ENCODE measurements at regions not wholly inside any gene's neighbourhood (a gene's known extent, or its start where the extent isn't known, plus 50 kb on each side); places are given as distances from the start of the nearest gene placed in this dataset.

DNA sequence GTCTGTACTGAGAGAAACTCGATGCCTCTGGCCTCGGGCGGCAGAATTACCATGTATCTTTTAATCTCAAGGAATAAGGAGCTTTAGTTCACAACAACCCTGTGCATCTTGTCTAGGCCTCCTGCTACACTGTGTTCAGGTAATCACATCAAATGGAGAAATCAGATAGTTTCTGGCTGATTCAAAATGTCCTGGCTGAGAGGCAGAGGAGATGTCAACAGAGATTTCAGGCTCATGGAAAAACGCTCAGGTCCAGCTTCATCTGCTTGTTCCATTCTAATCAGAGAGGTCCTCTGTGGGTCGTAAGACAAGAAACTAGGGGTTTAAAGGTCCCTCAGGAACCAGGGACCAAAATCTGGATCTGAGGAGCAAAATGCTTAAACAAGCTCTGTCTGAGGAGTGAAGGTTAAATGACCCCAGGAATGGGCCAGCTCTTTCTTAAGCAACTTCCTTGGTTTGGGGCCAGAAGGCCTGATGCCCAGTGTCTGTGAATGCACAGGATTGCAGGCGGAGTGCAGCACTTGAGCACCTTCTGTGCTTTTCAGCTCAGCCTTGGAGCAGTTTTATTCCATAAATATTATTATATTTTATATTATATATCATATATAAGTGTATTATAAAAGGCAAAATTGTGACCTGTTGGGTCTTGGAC is 170.2 kb upstream of the PRICKLE1 start:
- ChIA-PET CTCF (interaction anchor here (0.5 to 0.8 kb wide), 3 partner anchors 8 to 45 kb away, joined by 3 to 4 read pairs (median 3); no protein-coding TSS in a partner anchor), POLR2A (no interaction called here)
- H3K36me3 ChIP-seq (ENCODE audit: control insufficient read depth in 2 of 2, insufficient read depth in 1 of 2, low read length in 2 of 2), result no peaks in the 10 kb centered on the region
- H3K9me3 ChIP-seq (ENCODE audit: control insufficient read depth, insufficient read depth, low read depth, low read length), result no peaks in the 10 kb centered on the region
- H3K4me3 ChIP-seq (ENCODE audit: low read depth, low read length), result no peak overlapping the region
- no peak overlapping the region for H3K27ac ChIP-seq (ENCODE audit: extremely low read depth, low read depth, low read length)
- TF ChIP-seq KLF1 (tag by site-specific recombination; IDR thresholded peaks at IDR 0.05) (no peak), ZNF664 (tag by site-specific recombination; IDR thresholded peaks at IDR 0.05) (no peak), ZNF621 (tag by site-specific recombination; IDR thresholded peaks at IDR 0.05) (no peak), ZNF837 (tag by site-specific recombination; IDR thresholded peaks at IDR 0.05) (no peak), SCRT1 (tag by site-specific recombination; IDR thresholded peaks at IDR 0.05; ENCODE audit: borderline replicate concordance) (no peak), ZNF248 (tag by site-specific recombination; IDR thresholded peaks at IDR 0.05) (no peak), SCRT2 (tag by site-specific recombination; IDR thresholded peaks at IDR 0.05) (no peak), ZBTB17 (tag by site-specific recombination; IDR thresholded peaks at IDR 0.05) (no peak), ZNF610 (tag by site-specific recombination; IDR thresholded peaks at IDR 0.05; ENCODE audit: borderline replicate concordance) (no peak), ZBTB8A (tag by site-specific recombination; IDR thresholded peaks at IDR 0.05) (no peak), ZNF549 (tag by site-specific recombination; IDR thresholded peaks at IDR 0.05) (no peak), HOXD13 (CRISPR knock-in tag; IDR thresholded peaks at IDR 0.05; ENCODE audit: borderline replicate concordance) (no peak), ZNF302 (tag by site-specific recombination; IDR thresholded peaks at IDR 0.05; ENCODE audit: low read depth) (no peak), ZSCAN16 (tag by site-specific recombination; IDR thresholded peaks at IDR 0.05) (no peak)
- TF ChIP-seq, protein P1, sequence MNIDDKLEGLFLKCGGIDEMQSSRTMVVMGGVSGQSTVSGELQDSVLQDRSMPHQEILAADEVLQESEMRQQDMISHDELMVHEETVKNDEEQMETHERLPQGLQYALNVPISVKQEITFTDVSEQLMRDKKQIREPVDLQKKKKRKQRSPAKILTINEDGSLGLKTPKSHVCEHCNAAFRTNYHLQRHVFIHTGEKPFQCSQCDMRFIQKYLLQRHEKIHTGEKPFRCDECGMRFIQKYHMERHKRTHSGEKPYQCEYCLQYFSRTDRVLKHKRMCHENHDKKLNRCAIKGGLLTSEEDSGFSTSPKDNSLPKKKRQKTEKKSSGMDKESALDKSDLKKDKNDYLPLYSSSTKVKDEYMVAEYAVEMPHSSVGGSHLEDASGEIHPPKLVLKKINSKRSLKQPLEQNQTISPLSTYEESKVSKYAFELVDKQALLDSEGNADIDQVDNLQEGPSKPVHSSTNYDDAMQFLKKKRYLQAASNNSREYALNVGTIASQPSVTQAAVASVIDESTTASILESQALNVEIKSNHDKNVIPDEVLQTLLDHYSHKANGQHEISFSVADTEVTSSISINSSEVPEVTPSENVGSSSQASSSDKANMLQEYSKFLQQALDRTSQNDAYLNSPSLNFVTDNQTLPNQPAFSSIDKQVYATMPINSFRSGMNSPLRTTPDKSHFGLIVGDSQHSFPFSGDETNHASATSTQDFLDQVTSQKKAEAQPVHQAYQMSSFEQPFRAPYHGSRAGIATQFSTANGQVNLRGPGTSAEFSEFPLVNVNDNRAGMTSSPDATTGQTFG (tag by site-specific recombination; IDR thresholded peaks at IDR 0.05; ENCODE audit: borderline replicate concordance), result no peak
- TF ChIP-seq, protein P2, sequence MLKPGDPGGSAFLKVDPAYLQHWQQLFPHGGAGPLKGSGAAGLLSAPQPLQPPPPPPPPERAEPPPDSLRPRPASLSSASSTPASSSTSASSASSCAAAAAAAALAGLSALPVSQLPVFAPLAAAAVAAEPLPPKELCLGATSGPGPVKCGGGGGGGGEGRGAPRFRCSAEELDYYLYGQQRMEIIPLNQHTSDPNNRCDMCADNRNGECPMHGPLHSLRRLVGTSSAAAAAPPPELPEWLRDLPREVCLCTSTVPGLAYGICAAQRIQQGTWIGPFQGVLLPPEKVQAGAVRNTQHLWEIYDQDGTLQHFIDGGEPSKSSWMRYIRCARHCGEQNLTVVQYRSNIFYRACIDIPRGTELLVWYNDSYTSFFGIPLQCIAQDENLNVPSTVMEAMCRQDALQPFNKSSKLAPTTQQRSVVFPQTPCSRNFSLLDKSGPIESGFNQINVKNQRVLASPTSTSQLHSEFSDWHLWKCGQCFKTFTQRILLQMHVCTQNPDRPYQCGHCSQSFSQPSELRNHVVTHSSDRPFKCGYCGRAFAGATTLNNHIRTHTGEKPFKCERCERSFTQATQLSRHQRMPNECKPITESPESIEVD (tag by site-specific recombination; IDR thresholded peaks at IDR 0.05), result no peak
- H3K4me1 ChIP-seq (ENCODE audit: control insufficient read depth, insufficient read depth, low read length), result no peaks in the 10 kb centered on the region

DNA sequence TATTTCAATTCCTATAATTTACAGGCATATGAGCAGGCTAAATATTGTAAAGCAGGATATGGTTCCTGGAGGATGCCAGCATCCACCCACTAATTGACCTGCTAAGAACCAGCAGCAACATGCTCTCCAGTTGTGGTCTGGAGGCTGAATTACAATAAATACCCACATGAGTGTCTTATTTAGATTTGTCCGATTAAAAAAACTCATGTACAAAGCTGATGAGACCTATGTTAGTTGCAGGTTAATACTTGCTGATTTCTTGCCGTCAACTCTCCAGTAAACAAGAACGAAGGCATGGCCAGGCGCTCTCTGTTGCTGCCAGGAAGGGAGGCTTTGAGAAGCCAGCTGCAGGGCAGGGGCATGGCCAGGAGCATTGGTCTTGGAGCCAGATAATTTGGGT is 169.3 kb upstream of the PRICKLE1 start:
- H3K4me3 ChIP-seq (ENCODE audit: low read depth, low read length), result no peak overlapping the region
- no peaks in the 10 kb centered on the region for H3K36me3 ChIP-seq (ENCODE audit: control insufficient read depth in 2 of 2, insufficient read depth in 1 of 2, low read length in 2 of 2)
- H3K4me1 ChIP-seq (ENCODE audit: control insufficient read depth, insufficient read depth, low read length), result no peaks in the 10 kb centered on the region
- POLR2A ChIA-PET, result no interaction called here
- no peaks in the 10 kb centered on the region for H3K9me3 ChIP-seq (ENCODE audit: control insufficient read depth, insufficient read depth, low read depth, low read length)
- H3K27ac ChIP-seq (ENCODE audit: extremely low read depth, low read depth, low read length), result no peak overlapping the region
- TF ChIP-seq ZNF175 (tag by site-specific recombination; IDR thresholded peaks at IDR 0.05) (no peak), ZNF239 (tag by site-specific recombination; IDR thresholded peaks at IDR 0.05) (no peak), ZBTB20 (tag by site-specific recombination; IDR thresholded peaks at IDR 0.05) (no peak), KLF7 (tag by site-specific recombination; IDR thresholded peaks at IDR 0.05; ENCODE audit: borderline replicate concordance) (no peak), ZNF677 (tag by site-specific recombination; IDR thresholded peaks at IDR 0.05) (no peak), ZNF155 (tag by site-specific recombination; IDR thresholded peaks at IDR 0.05) (no peak), SP7 (tag by site-specific recombination; IDR thresholded peaks at IDR 0.05) (no peak), ZNF221 (tag by site-specific recombination; IDR thresholded peaks at IDR 0.05; ENCODE audit: borderline replicate concordance) (no peak), ZNF184 (tag by site-specific recombination; IDR thresholded peaks at IDR 0.05) (no peak)
- TF ChIP-seq, protein P3, sequence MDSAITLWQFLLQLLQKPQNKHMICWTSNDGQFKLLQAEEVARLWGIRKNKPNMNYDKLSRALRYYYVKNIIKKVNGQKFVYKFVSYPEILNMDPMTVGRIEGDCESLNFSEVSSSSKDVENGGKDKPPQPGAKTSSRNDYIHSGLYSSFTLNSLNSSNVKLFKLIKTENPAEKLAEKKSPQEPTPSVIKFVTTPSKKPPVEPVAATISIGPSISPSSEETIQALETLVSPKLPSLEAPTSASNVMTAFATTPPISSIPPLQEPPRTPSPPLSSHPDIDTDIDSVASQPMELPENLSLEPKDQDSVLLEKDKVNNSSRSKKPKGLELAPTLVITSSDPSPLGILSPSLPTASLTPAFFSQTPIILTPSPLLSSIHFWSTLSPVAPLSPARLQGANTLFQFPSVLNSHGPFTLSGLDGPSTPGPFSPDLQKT (IDR thresholded peaks at IDR 0.05; ENCODE audit: borderline replicate concordance, low read depth, low read length), result no peak
- CTCF ChIA-PET, result no interaction called here
